Ascending aorta (tissue), 2 donors: ENCODE measurements at regions not wholly inside any gene's neighbourhood (a gene's known extent, or its start where the extent isn't known, plus 50 kb on each side); places are given as distances from the start of the nearest gene placed in this dataset.

Experiments
- DNase-seq, 2 donors: peaks; one replicate each; pipeline ENCODE4 v3.0.0-alpha.2; 2019; ENCODE audit warnings: low spot score in 2 of 2
- H3K27ac ChIP-seq, 2 donors: fragments of 200-600 bp; sonication (generic); one replicate each; pipeline ENCODE4 v1.5.1; 2016 to 2017; ENCODE audit warnings: mild to moderate bottlenecking in 1 of 2
- H3K27me3 ChIP-seq: fragments of 200-600 bp; sonication (generic); one replicate; pipeline ENCODE4 v1.5.1; 2017
- H3K36me3 ChIP-seq, 2 donors: fragments of 200-600 bp; sonication (generic); one replicate each; pipeline ENCODE4 v1.5.1; 2016
- H3K4me1 ChIP-seq, 2 donors: fragments of 200-600 bp; sonication (generic); one replicate each; pipeline ENCODE4 v1.5.1; 2016 to 2017; ENCODE audit warnings: mild to moderate bottlenecking in 1 of 2
- H3K4me3 ChIP-seq, 2 donors: fragments of 200-600 bp; sonication (generic); one replicate each; pipeline ENCODE4 v1.5.1; 2016 to 2017; ENCODE audit warnings: mild to moderate bottlenecking in 1 of 2
- H3K9me3 ChIP-seq, 2 donors: fragments of 200-600 bp; sonication (generic); one replicate each; pipeline ENCODE4 v1.5.1; 2016
- intact Hi-C: fragments of 100-400 bp; cut with DNase I; formaldehyde crosslinking; loops from one replicate; pipeline ENCODE4 v1.15.1; 2023
- TF ChIP-seq, protein P1 (sequence below), 3 experiments: fragments of 200-600 bp in 2 of 3; fragments of 450-650 bp in 1 of 3; sonication (generic) in 2 of 3; IDR thresholded peaks; one replicate each; pipeline ENCODE4 v1.5.1; 2016 to 2019; ENCODE audit warnings: antibody characterized with exemption in 3 of 3, mild to moderate bottlenecking in 1 of 3, moderate library complexity in 1 of 3

DNA sequence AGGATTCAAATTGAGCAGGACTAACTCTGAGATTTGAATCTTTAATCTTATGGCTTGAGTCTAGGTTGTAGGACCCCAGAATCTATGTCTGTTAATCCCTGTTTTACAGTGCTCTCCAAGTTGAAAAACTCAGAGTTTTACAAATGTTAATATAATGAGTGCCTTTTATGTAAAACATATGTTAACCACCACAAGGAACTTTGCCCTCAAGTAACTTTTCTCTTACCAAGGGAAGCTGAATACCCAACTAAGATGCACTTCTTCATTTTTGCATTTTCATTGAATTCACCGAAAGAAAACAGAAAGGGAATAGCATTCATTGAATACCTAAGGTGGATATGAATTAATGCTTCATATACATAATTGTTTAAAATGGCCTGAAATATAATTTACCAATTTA, 338.1 kb downstream of the RPRM start:
- no peaks in the 10 kb centered on the region for H3K27me3 ChIP-seq
- H3K27ac ChIP-seq, result no peak overlapping the region
- intact Hi-C loops, result no loop called here
- TF ChIP-seq, protein P1, sequence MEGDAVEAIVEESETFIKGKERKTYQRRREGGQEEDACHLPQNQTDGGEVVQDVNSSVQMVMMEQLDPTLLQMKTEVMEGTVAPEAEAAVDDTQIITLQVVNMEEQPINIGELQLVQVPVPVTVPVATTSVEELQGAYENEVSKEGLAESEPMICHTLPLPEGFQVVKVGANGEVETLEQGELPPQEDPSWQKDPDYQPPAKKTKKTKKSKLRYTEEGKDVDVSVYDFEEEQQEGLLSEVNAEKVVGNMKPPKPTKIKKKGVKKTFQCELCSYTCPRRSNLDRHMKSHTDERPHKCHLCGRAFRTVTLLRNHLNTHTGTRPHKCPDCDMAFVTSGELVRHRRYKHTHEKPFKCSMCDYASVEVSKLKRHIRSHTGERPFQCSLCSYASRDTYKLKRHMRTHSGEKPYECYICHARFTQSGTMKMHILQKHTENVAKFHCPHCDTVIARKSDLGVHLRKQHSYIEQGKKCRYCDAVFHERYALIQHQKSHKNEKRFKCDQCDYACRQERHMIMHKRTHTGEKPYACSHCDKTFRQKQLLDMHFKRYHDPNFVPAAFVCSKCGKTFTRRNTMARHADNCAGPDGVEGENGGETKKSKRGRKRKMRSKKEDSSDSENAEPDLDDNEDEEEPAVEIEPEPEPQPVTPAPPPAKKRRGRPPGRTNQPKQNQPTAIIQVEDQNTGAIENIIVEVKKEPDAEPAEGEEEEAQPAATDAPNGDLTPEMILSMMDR (IDR thresholded peaks at IDR 0.05), result no peak
- no peaks in the 10 kb centered on the region for H3K36me3 ChIP-seq
- H3K9me3 ChIP-seq, result no peaks in the 10 kb centered on the region
- H3K4me3 ChIP-seq, result no peak overlapping the region
- no peak for DNase-seq
- no peaks in the 10 kb centered on the region for H3K4me1 ChIP-seq

DNA sequence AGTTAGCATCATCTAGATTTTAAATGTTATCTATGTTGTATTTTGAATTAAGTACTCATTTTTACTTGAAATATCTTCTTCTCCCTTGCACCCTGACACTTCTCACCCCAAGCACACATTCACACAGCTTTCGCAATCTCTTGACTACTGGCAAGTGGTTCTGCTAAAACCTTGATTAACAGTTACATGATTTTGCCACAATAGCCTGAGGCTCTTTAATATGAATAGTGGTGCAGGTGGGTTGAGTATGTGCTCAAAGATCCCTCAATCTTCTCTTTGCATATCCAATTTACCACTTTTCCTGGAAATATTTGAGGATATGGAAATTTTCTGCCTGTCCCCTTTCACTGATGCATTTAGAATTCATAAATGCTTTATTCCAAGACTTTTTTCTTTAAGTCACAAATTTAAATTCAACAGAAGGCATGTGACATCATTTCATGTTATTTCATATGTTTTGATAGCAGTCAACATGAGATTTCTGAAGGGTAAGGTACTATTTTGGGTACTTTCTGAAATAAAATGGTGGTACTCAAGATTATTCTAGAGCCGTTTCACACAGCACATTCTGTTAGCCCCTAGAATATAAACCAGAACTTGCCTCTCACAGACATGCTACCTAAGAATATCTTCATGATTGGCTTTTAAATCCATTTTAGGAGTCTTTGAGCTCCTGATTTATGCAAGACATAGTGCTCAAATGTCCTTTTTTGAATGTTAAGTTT, 339.7 kb downstream of the RPRM start:
- H3K27me3 ChIP-seq, result no peaks in the 10 kb centered on the region
- no peak overlapping the region for H3K27ac ChIP-seq
- no peaks in the 10 kb centered on the region for H3K36me3 ChIP-seq
- H3K9me3 ChIP-seq, result no peaks in the 10 kb centered on the region
- no peak overlapping the region for H3K4me3 ChIP-seq
- DNase-seq, result no peak
- H3K4me1 ChIP-seq, result no peaks in the 10 kb centered on the region
- intact Hi-C loops, result no loop called here
- TF ChIP-seq, protein P1 (IDR thresholded peaks at IDR 0.05), result no peak

DNA sequence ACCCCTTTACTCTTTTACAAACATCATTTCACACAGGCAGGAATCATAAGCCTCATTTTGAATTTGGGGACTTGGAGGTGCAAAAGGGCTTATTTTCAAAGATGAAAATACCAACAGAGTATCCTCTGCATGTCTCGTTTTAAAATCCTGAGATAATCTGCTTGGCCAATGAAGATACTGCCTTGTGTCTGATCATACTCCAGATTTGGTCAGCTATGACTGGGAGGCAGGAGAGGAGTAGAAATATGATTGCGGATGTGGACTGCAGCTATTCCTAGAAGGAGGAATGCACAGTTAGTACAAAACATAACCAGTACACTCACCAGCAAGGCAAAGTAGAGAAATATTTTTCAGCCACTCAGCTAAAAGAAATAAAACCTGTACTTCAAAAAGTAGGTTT, 342.3 kb downstream of the RPRM start:
- intact Hi-C loops, result no loop called here
- Histone ChIP-seq H3K27me3 (no peaks in the 10 kb centered on the region), H3K9me3 (no peaks in the 10 kb centered on the region), H3K27ac (no peak overlapping the region), H3K4me3 (no peak overlapping the region), H3K36me3 (no peaks in the 10 kb centered on the region), H3K4me1 (no peaks in the 10 kb centered on the region)
- no peak for DNase-seq
- TF ChIP-seq, protein P1 (IDR thresholded peaks at IDR 0.05), result no peak

DNA sequence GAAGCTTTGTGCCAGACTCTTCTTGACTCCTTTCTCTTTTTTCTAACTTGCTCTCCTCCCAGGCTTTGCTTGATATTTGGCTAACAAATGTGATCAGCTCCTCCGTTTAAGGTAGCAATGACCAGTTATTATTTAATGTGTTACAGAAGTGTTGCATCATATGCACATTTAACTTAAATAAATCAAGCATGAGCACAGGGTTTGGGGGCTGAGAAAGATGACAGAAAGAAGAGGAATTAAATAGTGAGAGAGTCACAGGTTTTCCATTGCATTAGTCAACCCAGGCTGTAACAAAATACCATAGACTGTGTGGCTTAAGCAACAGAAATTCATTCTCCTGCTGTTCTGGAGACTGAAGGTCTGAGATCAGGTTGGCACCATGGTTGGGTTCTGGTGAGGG, 343.8 kb downstream of the RPRM start:
- intact Hi-C loops, result no loop called here
- DNase-seq, result no peak
- Histone ChIP-seq H3K4me3 (no peak overlapping the region), H3K27ac (no peak overlapping the region), H3K4me1 (no peaks in the 10 kb centered on the region), H3K27me3 (no peaks in the 10 kb centered on the region), H3K9me3 (no peaks in the 10 kb centered on the region), H3K36me3 (no peaks in the 10 kb centered on the region)
- TF ChIP-seq, protein P1 (IDR thresholded peaks at IDR 0.05), result no peak

DNA sequence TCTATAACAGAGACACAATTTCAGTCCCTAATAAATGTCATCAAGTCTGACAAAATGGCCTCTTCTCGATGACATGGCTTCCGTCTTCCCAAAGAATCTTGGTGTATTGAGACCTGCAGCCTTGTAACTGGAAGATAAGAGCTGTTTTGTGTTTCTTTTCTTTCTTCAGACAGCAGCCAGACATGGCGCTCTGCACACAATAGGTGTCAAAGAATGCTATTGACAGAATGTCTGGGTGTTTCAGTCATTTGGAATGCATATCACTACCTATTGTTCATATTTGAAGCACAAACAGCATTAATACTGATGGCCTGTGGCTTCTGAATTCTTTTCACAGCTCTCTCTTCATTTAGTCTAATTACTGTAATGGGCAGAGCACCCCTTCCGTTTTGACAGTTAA, 344.8 kb downstream of the RPRM start:
- DNase-seq, result no peak
- Histone ChIP-seq H3K27me3 (no peaks in the 10 kb centered on the region), H3K4me3 (no peak overlapping the region), H3K36me3 (no peaks in the 10 kb centered on the region), H3K4me1 (no peaks in the 10 kb centered on the region), H3K9me3 (no peaks in the 10 kb centered on the region), H3K27ac (no peak overlapping the region)
- intact Hi-C loops, result no loop called here
- TF ChIP-seq, protein P1 (IDR thresholded peaks at IDR 0.05), result no peak

DNA sequence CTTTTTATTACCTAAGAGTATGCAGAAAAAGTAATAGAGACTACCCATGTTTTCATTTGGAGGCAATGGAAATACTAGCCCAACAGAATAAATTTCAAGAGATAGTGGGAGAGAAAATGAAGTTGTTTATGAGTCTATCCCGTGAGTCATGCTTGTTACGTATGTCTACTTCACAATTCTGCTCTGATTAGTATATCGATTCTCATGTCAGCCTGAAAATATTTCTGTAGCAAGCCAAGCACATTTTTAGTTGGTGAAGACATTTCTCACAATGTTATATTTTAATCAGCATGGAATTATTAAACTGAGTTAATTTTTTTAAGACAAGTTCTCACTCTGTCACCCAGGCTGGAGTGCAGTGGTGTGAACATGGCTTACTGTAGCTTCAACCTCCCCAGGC, 346.1 kb downstream of the RPRM start:
- Histone ChIP-seq H3K27ac (no peak overlapping the region), H3K4me1 (no peaks in the 10 kb centered on the region), H3K9me3 (no peaks in the 10 kb centered on the region), H3K4me3 (no peak overlapping the region), H3K36me3 (no peaks in the 10 kb centered on the region), H3K27me3 (no peaks in the 10 kb centered on the region)
- TF ChIP-seq, protein P1 (IDR thresholded peaks at IDR 0.05), result no peak
- intact Hi-C loops, result no loop called here
- DNase-seq, result no peak
